ENCODE measurements at regions not wholly inside any gene's neighbourhood (a gene's known extent, or its start where the extent isn't known, plus 50 kb on each side); places are given as distances from the start of the nearest gene placed in this dataset.

- Mint-ChIP-seq H3K27ac (no peak overlapping the region), H3K4me3 (no peak overlapping the region), H3K36me3 (no peaks in the 10 kb centered on the region), H3K27me3 (peaks cover 9 to 10% of the 10 kb centered on the region in 2 donors), H3K4me1 (no peaks in the 10 kb centered on the region), H3K9me3 (peaks cover 0 to 2% (median 0%) of the 10 kb centered on the region in 5 donors)
- no peak overlapping the region for H3K4me3 ChIP-seq (ENCODE audit: low read length)
- no peaks in the 10 kb centered on the region for H3K4me1 ChIP-seq (ENCODE audit: insufficient read depth, low read length)
- CTCF ChIA-PET: no interaction called here
- no peaks in the 10 kb centered on the region for H3K27me3 ChIP-seq (ENCODE audit: insufficient read depth, low read length, poor library complexity, severe bottlenecking)
- DNase-seq: no peak
- H3K27ac ChIP-seq (ENCODE audit: low read depth, low read length): no peak overlapping the region
- no peaks in the 10 kb centered on the region for H3K36me3 ChIP-seq (ENCODE audit: insufficient read depth, low read length)
- no peaks in the 10 kb centered on the region for H3K9me3 ChIP-seq (ENCODE audit: low read length)
- POLR2A ChIA-PET: no interaction called here
Measured at GRCh38 chr15:61393524-61393923, 164.4 kb upstream of the RORA start.

DNA sequence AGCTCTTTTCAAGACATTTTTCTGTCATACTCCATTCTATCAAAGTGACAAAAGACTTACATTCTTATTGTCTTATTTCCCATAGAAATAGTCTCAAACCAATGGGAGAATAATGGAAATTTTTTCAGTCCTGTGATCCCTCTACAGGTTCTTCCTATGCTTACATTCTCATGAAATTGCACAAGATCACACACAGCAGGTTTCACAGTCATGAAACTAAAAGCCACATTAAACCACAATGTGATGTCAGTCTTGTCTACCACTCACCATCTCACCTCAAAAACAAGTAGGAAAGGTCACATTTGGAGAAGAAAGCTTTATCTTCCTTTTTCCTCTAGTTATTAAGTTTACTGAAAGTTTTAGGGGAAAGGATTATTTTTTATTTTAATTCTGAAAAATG, 161.0 kb upstream of the RORA start:
- CTCF ChIA-PET: no interaction called here
- Mint-ChIP-seq H3K4me1 (no peaks in the 10 kb centered on the region), H3K4me3 (no peak overlapping the region), H3K27ac (no peak overlapping the region), H3K27me3 (peaks cover 9 to 21% of the 10 kb centered on the region in 2 donors), H3K36me3 (no peaks in the 10 kb centered on the region), H3K9me3 (peaks cover 0 to 4% (median 0%) of the 10 kb centered on the region in 5 donors)
- POLR2A ChIA-PET: no interaction called here
- no peaks in the 10 kb centered on the region for H3K27me3 ChIP-seq (ENCODE audit: insufficient read depth, low read length, poor library complexity, severe bottlenecking)
- DNase-seq: no peak
- H3K36me3 ChIP-seq (ENCODE audit: insufficient read depth, low read length): no peaks in the 10 kb centered on the region
- H3K4me1 ChIP-seq (ENCODE audit: insufficient read depth, low read length): no peaks in the 10 kb centered on the region
- no peak overlapping the region for H3K27ac ChIP-seq (ENCODE audit: low read depth, low read length)
- H3K4me3 ChIP-seq (ENCODE audit: low read length): no peak overlapping the region
- no peaks in the 10 kb centered on the region for H3K9me3 ChIP-seq (ENCODE audit: low read length)

GRCh38 chr15:61389334-61390028, 160.4 kb upstream of the RORA start:
- Histone ChIP-seq H3K27me3 (ENCODE audit: insufficient read depth, low read length, poor library complexity, severe bottlenecking) (no peaks in the 10 kb centered on the region), H3K4me1 (ENCODE audit: insufficient read depth, low read length) (no peaks in the 10 kb centered on the region), H3K4me3 (ENCODE audit: low read length) (no peak overlapping the region), H3K27ac (ENCODE audit: low read depth, low read length) (no peak overlapping the region), H3K36me3 (ENCODE audit: insufficient read depth, low read length) (no peaks in the 10 kb centered on the region), H3K9me3 (ENCODE audit: low read length) (no peaks in the 10 kb centered on the region)
- POLR2A ChIA-PET: no interaction called here
- no peaks in the 10 kb centered on the region for H3K36me3 Mint-ChIP-seq
- CTCF ChIA-PET: no interaction called here
- H3K27ac Mint-ChIP-seq: no peak overlapping the region
- H3K4me1 Mint-ChIP-seq: no peaks in the 10 kb centered on the region
- peaks cover 0 to 4% (median 0%) of the 10 kb centered on the region in 5 donors for H3K9me3 Mint-ChIP-seq
- no peak overlapping the region for H3K4me3 Mint-ChIP-seq
- H3K27me3 Mint-ChIP-seq: peaks cover 8 to 27% of the 10 kb centered on the region in 2 donors
- DNase-seq: no peak

- ChIA-PET CTCF (no interaction called here), POLR2A (no interaction called here)
- H3K27ac ChIP-seq (ENCODE audit: low read depth, low read length): no peak overlapping the region
- H3K36me3 Mint-ChIP-seq: no peaks in the 10 kb centered on the region
- H3K27ac Mint-ChIP-seq: no peak overlapping the region
- H3K9me3 Mint-ChIP-seq: peaks cover 0 to 4% (median 2%) of the 10 kb centered on the region in 5 donors
- peaks cover 8 to 30% of the 10 kb centered on the region in 2 donors for H3K27me3 Mint-ChIP-seq
- no peaks in the 10 kb centered on the region for H3K4me1 ChIP-seq (ENCODE audit: insufficient read depth, low read length)
- no peaks in the 10 kb centered on the region for H3K9me3 ChIP-seq (ENCODE audit: low read length)
- no peaks in the 10 kb centered on the region for H3K27me3 ChIP-seq (ENCODE audit: insufficient read depth, low read length, poor library complexity, severe bottlenecking)
- DNase-seq: no peak
- H3K4me1 Mint-ChIP-seq: no peaks in the 10 kb centered on the region
- H3K4me3 Mint-ChIP-seq: no peak overlapping the region
- H3K4me3 ChIP-seq (ENCODE audit: low read length): no peak overlapping the region
- no peaks in the 10 kb centered on the region for H3K36me3 ChIP-seq (ENCODE audit: insufficient read depth, low read length)
Measured at GRCh38 chr15:61387675-61388074, 158.6 kb upstream of the RORA start.

GRCh38 chr15:61383421-61383820, 154.3 kb upstream of the RORA start:
- DNase-seq: no peak
- H3K4me1 Mint-ChIP-seq: no peaks in the 10 kb centered on the region
- H3K27me3 Mint-ChIP-seq: peaks cover 2 to 35% of the 10 kb centered on the region in 2 donors
- H3K36me3 Mint-ChIP-seq: no peaks in the 10 kb centered on the region
- peaks cover 0 to 4% (median 2%) of the 10 kb centered on the region in 5 donors for H3K9me3 Mint-ChIP-seq
- ChIA-PET POLR2A (no interaction called here), CTCF (no interaction called here)
- H3K27ac Mint-ChIP-seq: no peak overlapping the region
- no peak overlapping the region for H3K4me3 Mint-ChIP-seq
- Histone ChIP-seq H3K27me3 (ENCODE audit: insufficient read depth, low read length, poor library complexity, severe bottlenecking) (no peaks in the 10 kb centered on the region), H3K9me3 (ENCODE audit: low read length) (no peaks in the 10 kb centered on the region), H3K36me3 (ENCODE audit: insufficient read depth, low read length) (no peaks in the 10 kb centered on the region), H3K27ac (ENCODE audit: low read depth, low read length) (no peak overlapping the region), H3K4me3 (ENCODE audit: low read length) (no peak overlapping the region), H3K4me1 (ENCODE audit: insufficient read depth, low read length) (no peaks in the 10 kb centered on the region)

DNA sequence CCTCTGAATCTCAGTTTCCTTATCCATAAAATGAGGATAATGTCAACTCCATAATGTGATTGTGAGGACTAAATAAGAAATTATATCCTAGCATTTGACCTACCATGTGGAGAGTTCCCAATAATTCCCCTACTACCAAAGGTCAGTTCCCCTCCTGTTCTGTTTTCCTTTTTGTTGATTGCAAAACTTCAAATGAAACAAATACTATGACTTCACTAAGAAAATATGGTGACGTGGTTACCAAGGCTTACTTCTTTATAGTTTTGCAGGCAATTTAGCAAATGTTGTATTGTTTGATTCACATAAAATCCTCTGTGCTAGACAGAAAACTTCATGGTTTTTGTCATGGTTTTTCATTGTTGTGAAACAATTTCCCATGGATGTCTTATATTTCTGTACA, 153.8 kb upstream of the RORA start:
- no peaks in the 10 kb centered on the region for H3K4me1 Mint-ChIP-seq
- POLR2A ChIA-PET: no interaction called here
- Histone ChIP-seq H3K36me3 (ENCODE audit: insufficient read depth, low read length) (no peaks in the 10 kb centered on the region), H3K9me3 (ENCODE audit: low read length) (no peaks in the 10 kb centered on the region), H3K4me3 (ENCODE audit: low read length) (no peak overlapping the region), H3K4me1 (ENCODE audit: insufficient read depth, low read length) (no peaks in the 10 kb centered on the region), H3K27ac (ENCODE audit: low read depth, low read length) (no peak overlapping the region), H3K27me3 (ENCODE audit: insufficient read depth, low read length, poor library complexity, severe bottlenecking) (no peaks in the 10 kb centered on the region)
- H3K36me3 Mint-ChIP-seq: no peaks in the 10 kb centered on the region
- peaks cover 2 to 39% of the 10 kb centered on the region in 2 donors for H3K27me3 Mint-ChIP-seq
- CTCF ChIA-PET: interaction anchor here (0.6 kb wide), 1 partner anchor 9 kb away, joined by 3 read pairs; no protein-coding TSS in a partner anchor
- DNase-seq: no peak
- peaks cover 0 to 4% (median 2%) of the 10 kb centered on the region in 5 donors for H3K9me3 Mint-ChIP-seq
- H3K27ac Mint-ChIP-seq: no peak overlapping the region
- H3K4me3 Mint-ChIP-seq: no peak overlapping the region

GRCh38 chr15:61381501-61381900, 152.4 kb upstream of the RORA start:
- Mint-ChIP-seq H3K4me1 (no peaks in the 10 kb centered on the region), H3K27me3 (peaks cover 4 to 35% of the 10 kb centered on the region in 2 donors), H3K4me3 (no peak overlapping the region), H3K9me3 (peaks cover 0 to 3% (median 0%) of the 10 kb centered on the region in 5 donors), H3K36me3 (no peaks in the 10 kb centered on the region), H3K27ac (no peak overlapping the region)
- Histone ChIP-seq H3K4me1 (ENCODE audit: insufficient read depth, low read length) (no peaks in the 10 kb centered on the region), H3K27ac (ENCODE audit: low read depth, low read length) (no peak overlapping the region), H3K27me3 (ENCODE audit: insufficient read depth, low read length, poor library complexity, severe bottlenecking) (no peaks in the 10 kb centered on the region), H3K36me3 (ENCODE audit: insufficient read depth, low read length) (no peaks in the 10 kb centered on the region), H3K9me3 (ENCODE audit: low read length) (no peaks in the 10 kb centered on the region), H3K4me3 (ENCODE audit: low read length) (no peak overlapping the region)
- POLR2A ChIA-PET: no interaction called here
- DNase-seq: no peak
- CTCF ChIA-PET: no interaction called here

- Histone ChIP-seq H3K4me3 (ENCODE audit: low read length) (no peak overlapping the region), H3K27me3 (ENCODE audit: insufficient read depth, low read length, poor library complexity, severe bottlenecking) (no peaks in the 10 kb centered on the region), H3K36me3 (ENCODE audit: insufficient read depth, low read length) (no peaks in the 10 kb centered on the region), H3K9me3 (ENCODE audit: low read length) (no peaks in the 10 kb centered on the region), H3K4me1 (ENCODE audit: insufficient read depth, low read length) (no peaks in the 10 kb centered on the region), H3K27ac (ENCODE audit: low read depth, low read length) (no peak overlapping the region)
- Mint-ChIP-seq H3K4me1 (no peaks in the 10 kb centered on the region), H3K9me3 (peaks cover 0 to 2% (median 0%) of the 10 kb centered on the region in 5 donors), H3K36me3 (no peaks in the 10 kb centered on the region), H3K27ac (no peak overlapping the region), H3K27me3 (peaks cover 3 to 29% of the 10 kb centered on the region in 2 donors), H3K4me3 (no peak overlapping the region)
- POLR2A ChIA-PET: no interaction called here
- CTCF ChIA-PET: no interaction called here
- DNase-seq: no peak
Measured at GRCh38 chr15:61380270-61380669, 151.2 kb upstream of the RORA start.
